Ovary (tissue), 7 donors: ENCODE measurements at regions not wholly inside any gene's neighbourhood (a gene's known extent, or its start where the extent isn't known, plus 50 kb on each side); places are given as distances from the start of the nearest gene placed in this dataset.

Source experiments
- DNase-seq, 5 donors: peaks; one replicate each; pipeline ENCODE4 v3.0.0-alpha.2; 2019 to 2020
- H3K27ac ChIP-seq, 2 donors: fragments of 200-600 bp; one replicate each; pipeline versions ENCODE4 v1.5.1 to v1.8.0; 2019 to 2022
- H3K27me3 ChIP-seq: fragments of 200-600 bp; one replicate; pipeline ENCODE4 v1.8.0; 2022
- H3K36me3 ChIP-seq: fragments of 200-600 bp; sonication (generic); one replicate; pipeline ENCODE4 v1.5.1; 2019
- H3K4me1 ChIP-seq: one replicate; pipeline ENCODE4 v1.8.1; 2013; ENCODE audit warnings: mild to moderate bottlenecking, moderate library complexity; ENCODE audit not compliant: insufficient read depth
- H3K4me3 ChIP-seq: fragments of 200-600 bp; sonication (generic); one replicate; pipeline ENCODE4 v1.5.1; 2017
- H3K9me3 ChIP-seq, 2 donors: fragments of 200-600 bp in 1 of 2; sonication (generic) in 1 of 2; one replicate each; pipeline versions ENCODE4 v1.5.1 to v1.8.1; 2013 to 2019; ENCODE audit warnings: mild to moderate bottlenecking in 1 of 2, moderate library complexity in 1 of 2
- EP300 ChIP-seq: sonication (generic); formaldehyde crosslinking; IDR thresholded peaks from one replicate; pipeline ENCODE4 v1.6.1; 2017; ENCODE audit warnings: antibody characterized with exemption
- POLR2A ChIP-seq: fragments of 450-650 bp; IDR thresholded peaks from one replicate; pipeline ENCODE4 v1.6.1; 2017; ENCODE audit warnings: antibody characterized with exemption, mild to moderate bottlenecking, moderate library complexity
- WGBS, 3 donors: extraction: QIAGEN DNeasy Blood & Tissue Kit in 1 of 3; methylation state at CpG; one replicate each; pipeline versions ENCODE4 v1.1.5 to v1.1.7; 2013 to 2017; 5-methylcytosine and 5-hydroxymethylcytosine counted together
- intact Hi-C, 4 donors: fragments of 100-400 bp; cut with DNase I; formaldehyde crosslinking; loops; one replicate each; pipeline versions ENCODE4 v1.11.0 to v1.15.1; 2022 to 2023
- TF ChIP-seq, protein P1 (sequence below), 3 donors: fragments of 450-650 bp in 2 of 3; fragments of 200-600 bp in 1 of 3; IDR thresholded peaks; one replicate each; pipeline versions ENCODE4 v1.5.1 to v1.8.0; 2016 to 2022; ENCODE audit warnings: antibody characterized with exemption in 3 of 3, mild to moderate bottlenecking in 1 of 3
- donor health status: DM: no; HTN: no; CAD: no; lungs with moderate emphysema.
- donor health status: DM: no; HTN: no; CAD: no.
- donor health status: Bipolar disorder and iron deficiency.
- donor health status: DM: no; HTN: no; CAD: no.
- donor health status: DM: yes; HTN: yes; CAD: no.

DNA sequence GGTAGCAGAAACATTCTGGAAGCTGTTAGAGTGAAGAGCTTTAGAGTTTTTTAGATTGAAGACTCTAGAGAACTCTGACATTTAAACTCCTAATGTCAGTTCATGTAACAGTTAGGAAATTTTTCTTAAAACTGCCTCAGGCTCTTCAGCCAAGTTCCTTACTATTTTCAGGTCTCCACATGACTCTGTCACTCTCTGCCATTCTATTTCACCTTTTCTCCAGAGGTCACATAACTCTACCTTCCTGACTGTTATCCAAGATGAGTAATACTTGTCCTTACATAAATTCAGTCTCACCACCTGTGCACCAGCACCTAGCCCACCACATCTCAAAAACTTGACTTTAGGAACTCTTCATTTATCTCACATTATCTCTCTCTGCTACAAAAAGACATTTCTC lies 347.1 kb upstream of the CA10 start:
- no peaks in the 10 kb centered on the region for H3K4me1 ChIP-seq
- H3K27me3 ChIP-seq, result no peaks in the 10 kb centered on the region
- DNase-seq, result no peak
- H3K4me3 ChIP-seq, result no peak overlapping the region
- no peak overlapping the region for H3K27ac ChIP-seq
- H3K9me3 ChIP-seq, result no peaks in the 10 kb centered on the region
- no peaks in the 10 kb centered on the region for H3K36me3 ChIP-seq
- TF ChIP-seq, protein P1, sequence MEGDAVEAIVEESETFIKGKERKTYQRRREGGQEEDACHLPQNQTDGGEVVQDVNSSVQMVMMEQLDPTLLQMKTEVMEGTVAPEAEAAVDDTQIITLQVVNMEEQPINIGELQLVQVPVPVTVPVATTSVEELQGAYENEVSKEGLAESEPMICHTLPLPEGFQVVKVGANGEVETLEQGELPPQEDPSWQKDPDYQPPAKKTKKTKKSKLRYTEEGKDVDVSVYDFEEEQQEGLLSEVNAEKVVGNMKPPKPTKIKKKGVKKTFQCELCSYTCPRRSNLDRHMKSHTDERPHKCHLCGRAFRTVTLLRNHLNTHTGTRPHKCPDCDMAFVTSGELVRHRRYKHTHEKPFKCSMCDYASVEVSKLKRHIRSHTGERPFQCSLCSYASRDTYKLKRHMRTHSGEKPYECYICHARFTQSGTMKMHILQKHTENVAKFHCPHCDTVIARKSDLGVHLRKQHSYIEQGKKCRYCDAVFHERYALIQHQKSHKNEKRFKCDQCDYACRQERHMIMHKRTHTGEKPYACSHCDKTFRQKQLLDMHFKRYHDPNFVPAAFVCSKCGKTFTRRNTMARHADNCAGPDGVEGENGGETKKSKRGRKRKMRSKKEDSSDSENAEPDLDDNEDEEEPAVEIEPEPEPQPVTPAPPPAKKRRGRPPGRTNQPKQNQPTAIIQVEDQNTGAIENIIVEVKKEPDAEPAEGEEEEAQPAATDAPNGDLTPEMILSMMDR (IDR thresholded peaks at IDR 0.05), result no peak
- no peak for TF ChIP-seq POLR2A
- no peak for TF ChIP-seq EP300
- intact Hi-C loops, result no loop called here

DNA sequence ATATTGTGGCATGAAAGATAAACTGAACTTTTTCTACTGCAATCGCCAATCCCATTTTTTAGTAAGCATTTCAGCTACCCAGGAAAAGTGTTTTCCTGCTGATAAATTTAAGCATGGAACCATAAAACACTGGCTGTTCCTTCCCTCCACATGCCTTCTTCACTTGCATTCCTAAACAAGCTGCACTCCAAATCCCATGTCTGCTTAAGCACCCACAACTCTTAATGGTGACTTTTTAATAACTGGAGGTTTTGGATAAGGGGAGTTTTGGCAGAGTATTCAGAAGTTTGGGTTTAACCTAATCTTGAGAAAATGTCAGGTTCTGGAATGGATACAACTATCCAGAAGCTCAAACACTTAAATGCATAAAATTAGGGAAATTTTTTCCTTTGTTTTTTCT lies 345.6 kb upstream of the CA10 start:
- no peak for DNase-seq
- H3K4me1 ChIP-seq, result no peaks in the 10 kb centered on the region
- intact Hi-C loops, result no loop called here
- no peaks in the 10 kb centered on the region for H3K9me3 ChIP-seq
- no peaks in the 10 kb centered on the region for H3K27me3 ChIP-seq
- H3K36me3 ChIP-seq, result no peaks in the 10 kb centered on the region
- TF ChIP-seq EP300, result no peak
- TF ChIP-seq POLR2A, result no peak
- TF ChIP-seq, protein P1 (IDR thresholded peaks at IDR 0.05), result no peak
- H3K4me3 ChIP-seq, result no peak overlapping the region
- WGBS, 3 donors, result 8 to 22% (median 17%) methylated on average over 1 of the region's 1 CpG
- H3K27ac ChIP-seq, result no peak overlapping the region

DNA sequence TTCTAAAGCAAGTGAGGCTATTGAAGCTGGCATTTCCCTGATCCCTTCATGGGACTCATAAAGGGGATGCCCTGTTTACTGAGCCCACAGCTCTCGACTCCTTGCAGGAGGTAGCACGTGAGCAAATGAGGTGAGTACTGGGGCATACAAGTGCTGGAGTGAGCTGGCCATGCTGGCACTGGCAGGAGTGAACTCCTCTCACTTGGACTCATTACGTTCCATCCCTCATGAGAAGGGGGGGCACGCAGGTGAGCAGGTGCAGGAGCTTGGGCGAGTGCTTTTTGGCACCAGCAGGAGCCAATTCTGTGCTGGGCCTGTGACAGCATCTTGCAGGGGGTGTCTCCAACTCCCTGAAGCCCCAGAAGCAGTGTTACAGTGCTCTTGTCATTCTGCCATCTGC lies 337.1 kb upstream of the CA10 start:
- Histone ChIP-seq H3K4me1 (no peaks in the 10 kb centered on the region), H3K4me3 (no peak overlapping the region), H3K9me3 (no peaks in the 10 kb centered on the region), H3K27ac (no peak overlapping the region), H3K36me3 (no peaks in the 10 kb centered on the region), H3K27me3 (no peaks in the 10 kb centered on the region)
- WGBS, 3 donors, result 70 to 80% (median 78%) methylated on average over 5 of the region's 5 CpGs
- intact Hi-C loops, result no loop called here
- TF ChIP-seq, protein P1 (IDR thresholded peaks at IDR 0.05), result no peak
- no peak for TF ChIP-seq EP300
- TF ChIP-seq POLR2A, result no peak
- no peak for DNase-seq

- Histone ChIP-seq H3K4me1 (no peaks in the 10 kb centered on the region), H3K27ac (no peak overlapping the region), H3K9me3 (no peaks in the 10 kb centered on the region), H3K4me3 (no peak overlapping the region), H3K27me3 (no peaks in the 10 kb centered on the region), H3K36me3 (no peaks in the 10 kb centered on the region)
- 71 to 85% (median 74%) methylated on average over 3 of the region's 3 CpGs for WGBS, 3 donors
- TF ChIP-seq, protein P1 (IDR thresholded peaks at IDR 0.05), result no peak
- no peak for TF ChIP-seq POLR2A
- TF ChIP-seq EP300, result no peak
- intact Hi-C loops, result no loop called here
- no peak for DNase-seq
These were observed 323.8 kb upstream of the CA10 start for GRCh38 chr17:52482271-52482670.
